GM19455 (cell line): ENCODE measurements at regions not wholly inside any gene's neighbourhood (a gene's known extent, or its start where the extent isn't known, plus 50 kb on each side); places are given as distances from the start of the nearest gene placed in this dataset.

Experiments used
- ATAC-seq: cut with Tn5 transposase; IDR thresholded peaks from one replicate; pipeline ENCODE4 v1.9.1; 2021; ENCODE audit not compliant: unreplicated experiment

GRCh38 chr5:143506836-143507552, 103.5 kb upstream of the NR3C1 start:
- no peak for ATAC-seq

DNA sequence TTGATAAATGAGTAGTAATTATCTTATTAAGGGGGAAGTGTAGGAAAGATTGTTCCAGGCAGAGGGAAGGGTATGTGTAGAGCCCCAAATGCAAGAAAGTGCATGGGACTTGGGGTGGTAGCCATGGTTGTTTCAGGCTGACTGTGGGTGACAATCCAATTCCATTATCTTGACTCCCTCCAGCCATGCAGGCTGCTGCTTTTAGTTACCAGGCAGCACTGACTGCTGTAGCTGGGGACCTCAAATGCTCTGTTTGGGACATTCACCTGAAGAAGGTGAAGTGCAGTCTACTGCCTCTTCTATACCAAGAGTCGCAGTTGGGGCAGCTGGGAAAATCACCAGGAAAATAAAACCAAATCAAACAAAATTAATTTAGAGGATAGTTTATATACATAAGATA, 102.4 kb upstream of the NR3C1 start:
- ATAC-seq, result no peak

DNA sequence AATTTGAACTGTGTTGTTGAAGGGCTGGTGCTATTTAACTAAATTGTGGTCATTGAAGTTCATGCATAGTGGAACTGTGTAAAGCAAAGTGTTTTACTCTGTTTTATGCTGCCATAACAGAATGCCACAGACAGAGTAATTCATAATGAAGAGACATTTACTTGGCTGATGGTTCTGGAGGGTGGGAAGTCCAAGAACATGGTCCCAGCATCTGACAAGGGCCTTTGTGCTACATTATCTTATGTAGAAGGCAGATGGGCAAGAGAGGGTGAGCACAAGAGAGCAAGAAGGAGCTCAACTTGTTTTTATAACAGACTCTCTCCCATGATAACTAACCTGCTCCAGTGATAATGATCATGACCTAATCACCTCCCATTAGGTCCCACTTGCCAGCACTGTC, 101.9 kb upstream of the NR3C1 start:
- ATAC-seq, result no peak

DNA sequence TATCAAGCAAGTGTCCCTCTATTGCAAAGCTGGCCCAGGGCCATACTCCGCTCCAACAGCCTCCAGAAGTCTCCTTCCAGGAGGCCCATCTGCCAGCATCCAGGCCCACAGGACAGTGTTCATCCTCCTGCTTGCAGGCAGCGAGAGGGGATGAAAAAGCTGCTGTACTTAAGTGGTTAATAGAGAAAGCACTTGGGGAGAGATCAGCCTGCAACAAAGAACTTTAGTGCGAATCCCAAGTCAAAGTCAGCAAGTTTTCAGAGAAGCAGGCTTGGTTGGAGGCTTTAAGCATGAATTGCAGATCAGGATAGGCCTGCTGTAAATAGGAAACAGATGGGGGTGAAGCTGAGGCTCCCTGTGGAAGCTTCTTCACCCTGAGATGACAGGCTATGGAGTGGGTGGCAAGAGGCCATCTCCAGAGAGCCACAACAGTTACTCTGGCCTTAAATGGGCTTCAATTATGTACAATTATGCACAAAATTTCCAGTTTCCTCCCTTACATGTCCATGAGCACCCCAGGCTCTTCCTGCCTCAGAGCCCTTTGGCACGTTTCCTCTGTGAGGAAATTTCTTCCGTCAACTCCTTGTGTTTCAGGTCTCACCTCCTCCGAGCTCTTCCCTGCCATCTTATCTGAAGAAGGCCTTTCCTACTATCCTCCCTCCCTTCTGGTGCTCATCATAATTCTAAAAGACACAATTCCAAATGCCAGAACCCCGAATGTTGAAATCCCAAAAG, 98.0 kb upstream of the NR3C1 start:
- ATAC-seq, result no peak

- ATAC-seq, result no peak
Measured at GRCh38 chr5:143499480-143500114, 96.1 kb upstream of the NR3C1 start.

DNA sequence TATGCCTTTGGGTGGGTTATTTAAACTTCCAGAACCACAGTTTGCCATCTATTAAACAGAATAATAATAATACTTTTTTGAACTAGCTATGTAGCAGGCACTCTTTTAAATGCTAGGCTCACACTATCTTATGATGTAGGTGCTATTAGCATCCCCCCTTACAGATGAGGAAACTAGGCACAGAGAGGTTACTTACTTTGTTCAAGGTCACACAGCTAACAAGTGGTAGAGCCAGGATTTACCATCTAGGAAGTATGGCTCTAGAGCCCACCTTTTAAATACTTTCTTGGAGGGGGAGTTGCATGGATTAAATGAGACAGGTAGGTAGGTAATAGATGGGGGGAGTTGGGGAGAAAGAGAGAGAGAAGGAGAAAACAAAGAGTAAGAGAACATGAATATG, 95.3 kb upstream of the NR3C1 start:
- ATAC-seq, result no peak

GRCh38 chr5:143497749-143498148, 94.3 kb upstream of the NR3C1 start:
- ATAC-seq, result no peak

- ATAC-seq, result no peak
Measured at GRCh38 chr5:143496943-143497342, 93.5 kb upstream of the NR3C1 start.

DNA sequence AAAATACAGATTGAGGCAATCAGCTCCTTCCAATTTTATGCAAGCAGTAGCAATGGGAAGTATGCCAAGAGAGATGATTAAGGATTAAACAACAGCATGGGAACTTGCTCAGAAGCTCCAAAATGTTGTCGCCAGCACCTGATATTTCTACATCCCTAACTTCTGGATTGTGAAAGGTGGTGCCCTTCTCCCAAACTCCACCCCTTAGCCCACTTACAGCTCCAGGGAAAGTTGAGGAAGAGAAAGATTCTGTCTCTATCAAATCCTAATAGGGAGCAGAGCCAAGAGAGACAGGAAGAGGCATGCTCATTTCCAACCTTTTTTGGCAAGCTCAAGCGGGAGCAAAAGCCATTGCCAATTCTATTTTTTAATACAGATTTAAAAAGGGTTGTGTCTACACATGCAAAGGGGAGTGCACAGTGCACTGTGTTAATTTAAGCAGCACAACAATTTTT, 92.4 kb upstream of the NR3C1 start:
- ATAC-seq, result no peak

DNA sequence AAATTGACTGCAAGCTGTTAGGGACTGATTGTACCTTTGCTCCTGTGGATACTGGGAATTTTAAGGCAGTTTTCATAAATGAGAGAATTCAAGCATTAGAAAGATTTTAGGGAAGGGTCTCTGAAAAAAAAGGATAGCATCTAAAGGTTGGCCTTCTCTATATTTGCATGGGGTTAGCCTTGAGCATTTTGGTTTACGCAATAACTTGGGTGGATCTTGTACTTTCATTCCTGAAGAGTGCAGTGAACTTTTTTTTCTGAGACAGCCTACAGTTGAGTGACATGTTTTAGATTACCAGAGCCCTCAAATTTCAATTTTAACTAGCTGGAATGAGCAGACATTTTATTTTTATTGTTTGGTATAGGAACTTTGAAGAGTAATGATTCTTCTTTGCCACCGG, 91.6 kb upstream of the NR3C1 start:
- ATAC-seq, result no peak

GRCh38 chr5:143494595-143494994, 91.1 kb upstream of the NR3C1 start:
- no peak for ATAC-seq

- no peak for ATAC-seq
Measured at GRCh38 chr5:143494162-143494561, 90.7 kb upstream of the NR3C1 start.

DNA sequence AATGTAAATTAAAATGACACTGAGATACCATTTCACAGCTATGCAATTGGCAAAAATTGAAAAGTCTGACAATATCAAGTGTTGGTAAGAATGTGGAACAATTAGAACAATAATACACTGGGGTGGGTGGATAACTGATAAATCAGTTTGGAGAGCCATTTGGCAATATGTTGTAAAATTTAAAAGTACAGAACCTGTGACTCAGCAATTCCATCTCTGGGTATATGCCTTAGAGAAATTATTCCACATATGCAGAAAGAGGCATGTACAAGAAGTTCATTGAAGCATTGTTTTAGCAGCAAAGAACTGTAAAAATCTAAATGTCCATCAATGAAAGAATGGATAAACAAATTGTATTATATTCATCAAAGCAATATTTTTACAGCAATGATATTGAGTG, 89.3 kb upstream of the NR3C1 start:
- no peak for ATAC-seq

DNA sequence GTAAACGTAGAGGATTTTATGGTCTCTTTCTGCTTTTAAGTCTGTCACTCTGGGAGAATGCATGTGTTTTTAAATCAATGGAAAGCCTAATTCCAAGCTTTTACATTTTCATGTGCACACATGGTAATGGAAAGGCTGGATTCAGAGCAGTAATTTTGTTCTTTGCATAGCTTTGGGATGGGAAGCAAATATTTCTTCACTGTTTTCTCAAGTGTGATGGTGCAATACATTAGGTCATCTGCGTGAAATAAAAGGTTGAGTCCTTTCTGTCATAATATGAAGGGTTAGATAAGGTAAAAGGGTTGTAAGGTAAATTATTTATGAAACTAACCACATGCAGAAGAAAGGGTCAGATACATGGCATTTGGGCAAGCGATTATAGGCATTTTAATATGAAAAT, 88.2 kb upstream of the NR3C1 start:
- ATAC-seq, result no peak

- ATAC-seq, result no peak
Measured at GRCh38 chr5:143488381-143488780, 84.9 kb upstream of the NR3C1 start.

GRCh38 chr5:143484601-143485000, 81.1 kb upstream of the NR3C1 start:
- no peak for ATAC-seq

DNA sequence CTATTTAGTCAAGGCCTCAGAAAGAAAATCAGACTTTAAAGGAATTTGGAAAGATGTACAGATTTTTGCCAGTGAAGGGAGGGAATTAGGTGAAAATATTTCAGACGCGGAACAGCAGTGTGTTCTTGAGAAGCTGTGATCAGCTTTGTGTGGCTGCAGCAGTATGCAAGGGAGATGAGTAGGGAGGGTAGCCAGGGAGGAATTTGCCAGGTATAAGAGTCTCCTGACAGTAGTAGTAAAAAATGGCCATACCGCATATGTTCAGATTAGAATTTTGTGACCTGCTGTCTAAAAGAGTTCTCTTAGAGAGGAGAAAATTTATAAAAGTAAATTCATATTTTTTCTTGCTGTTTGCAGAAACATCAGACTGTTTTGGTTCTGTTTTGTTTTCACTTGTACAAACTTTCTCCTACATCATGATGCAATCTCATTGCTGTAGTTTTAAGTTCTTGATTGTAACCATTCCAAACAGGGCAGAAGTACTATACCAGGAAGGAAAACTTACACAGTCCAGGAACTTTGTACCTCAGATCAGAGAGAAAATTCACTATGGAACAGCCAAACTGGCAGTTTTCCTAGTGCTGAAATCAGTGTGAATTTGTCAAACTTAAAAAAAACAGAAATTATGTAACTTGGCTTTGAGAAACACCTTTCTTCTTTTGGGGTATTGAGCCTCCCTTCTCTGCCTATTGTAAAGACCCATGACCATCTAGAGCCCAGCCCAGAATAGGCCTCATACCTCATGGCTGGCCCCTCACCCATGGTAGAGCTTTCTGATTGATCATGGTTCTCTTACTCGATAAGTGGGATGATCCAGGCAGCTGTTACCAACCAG, 78.4 kb upstream of the NR3C1 start:
- ATAC-seq, result no peak

DNA sequence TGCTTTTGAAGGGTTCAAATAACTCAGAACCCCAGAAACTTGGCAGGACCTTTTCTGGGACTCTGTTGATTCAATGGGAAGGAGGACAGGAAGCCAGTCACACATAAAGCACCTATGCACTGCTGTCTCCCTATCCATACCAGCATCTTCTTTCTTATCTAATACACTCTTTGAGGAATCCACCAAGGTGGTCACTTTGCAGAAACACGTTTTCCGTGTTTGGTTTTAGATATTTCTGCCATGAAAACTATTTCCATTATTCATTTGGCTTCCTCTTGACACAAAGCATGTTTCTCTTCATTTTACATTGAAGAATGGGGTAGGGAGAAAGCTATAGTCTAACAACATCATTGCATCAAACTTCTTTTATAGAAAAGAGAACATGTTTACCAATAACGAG, 76.5 kb upstream of the NR3C1 start:
- ATAC-seq, result no peak

- no peak for ATAC-seq
Measured at GRCh38 chr5:143479394-143479793, 75.9 kb upstream of the NR3C1 start.

- no peak for ATAC-seq
Measured at GRCh38 chr5:143476601-143477211, 73.2 kb upstream of the NR3C1 start.

DNA sequence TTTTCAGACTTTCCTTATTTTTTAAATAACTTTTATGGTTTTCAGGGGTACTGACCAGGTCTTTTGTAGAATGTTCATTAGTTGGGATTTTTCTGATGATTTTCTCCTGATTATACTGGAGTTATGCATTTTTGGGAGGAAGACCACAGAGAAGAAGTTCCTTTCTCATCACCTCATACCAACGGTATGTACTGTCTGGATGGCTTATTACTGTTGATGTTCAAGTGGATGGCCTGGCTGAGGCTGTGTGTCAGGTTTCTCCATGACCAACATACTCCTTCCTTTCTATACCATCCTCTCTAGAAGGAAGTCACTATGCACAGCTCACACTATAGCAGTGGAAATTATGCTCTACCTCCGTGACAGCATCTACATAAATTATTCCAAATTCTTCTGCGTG, 71.1 kb upstream of the NR3C1 start:
- no peak for ATAC-seq
